Superior temporal gyrus (tissue), 1 donor: ENCODE measurements at regions not wholly inside any gene's neighbourhood (a gene's known extent, or its start where the extent isn't known, plus 50 kb on each side); places are given as distances from the start of the nearest gene placed in this dataset.

Experiments used
- DNase-seq: peaks from one replicate; pipeline ENCODE4 v3.0.0-alpha.2; 2016; ENCODE audit errors: extremely low spot score

- no peak for DNase-seq
Observed at GRCh38 chr1:80444171-80444570, 1356.6 kb upstream of the ADGRL2 start.

- no peak for DNase-seq
Observed at GRCh38 chr1:80441664-80442063, 1359.1 kb upstream of the ADGRL2 start.

- no peak for DNase-seq
Observed at GRCh38 chr1:80436851-80437250, 1363.9 kb upstream of the ADGRL2 start.

DNA sequence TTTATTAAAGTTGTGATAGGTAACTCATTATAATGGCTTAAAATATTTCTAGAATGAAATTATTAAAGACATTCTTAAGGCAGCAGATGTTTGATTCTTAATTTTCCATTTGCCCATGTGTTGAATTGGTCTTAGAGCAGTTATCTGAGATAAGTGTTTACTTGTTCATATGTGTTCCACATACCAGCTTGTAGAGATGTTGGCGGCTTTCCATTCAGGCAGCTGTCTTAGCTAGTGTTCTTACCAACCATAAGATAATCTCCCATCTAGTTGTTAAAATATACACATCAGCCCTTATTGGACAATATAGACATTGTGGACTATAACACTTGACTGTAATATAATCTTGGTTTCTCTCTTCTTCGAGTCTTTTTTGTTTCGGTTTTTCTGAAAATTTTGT, 1372.9 kb upstream of the ADGRL2 start:
- no peak for DNase-seq

DNA sequence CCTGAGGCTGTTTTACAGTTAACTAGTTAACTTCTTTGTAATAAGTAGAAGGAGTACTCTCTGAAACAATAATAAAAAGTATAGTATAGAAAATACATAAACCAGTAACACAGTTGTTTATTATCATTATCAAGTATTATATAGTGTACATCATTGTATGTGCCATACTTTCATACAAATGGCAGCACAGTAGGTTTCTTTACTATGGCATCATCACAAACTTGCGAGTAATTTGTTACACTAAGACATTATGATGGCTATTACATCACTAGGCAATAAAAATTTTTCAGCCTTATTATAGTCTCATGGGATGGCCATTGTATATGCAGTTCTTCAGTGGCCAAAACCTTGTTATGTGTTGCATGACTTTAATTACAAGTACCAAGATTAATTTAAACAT, 1376.5 kb upstream of the ADGRL2 start:
- no peak for DNase-seq

DNA sequence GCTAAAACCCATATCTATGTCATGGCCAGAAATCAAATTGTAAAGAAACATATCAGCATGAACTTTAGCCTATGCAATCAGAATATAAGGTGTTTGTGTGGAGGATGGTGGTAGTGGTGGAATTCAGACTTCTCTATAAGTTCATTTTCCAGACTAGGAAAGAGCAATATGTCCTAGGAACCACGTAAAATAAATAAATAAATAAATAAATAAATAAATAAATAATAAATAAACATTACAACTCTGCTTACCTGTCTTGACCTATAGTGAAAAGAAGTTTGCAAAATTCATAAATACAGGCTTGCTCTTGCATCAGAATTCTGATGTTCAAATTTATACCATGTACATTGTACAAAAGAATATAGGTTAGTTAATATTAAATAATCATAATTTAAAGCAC, 1382.6 kb upstream of the ADGRL2 start:
- no peak for DNase-seq

GRCh38 chr1:80417671-80418070, 1383.1 kb upstream of the ADGRL2 start:
- no peak for DNase-seq

DNA sequence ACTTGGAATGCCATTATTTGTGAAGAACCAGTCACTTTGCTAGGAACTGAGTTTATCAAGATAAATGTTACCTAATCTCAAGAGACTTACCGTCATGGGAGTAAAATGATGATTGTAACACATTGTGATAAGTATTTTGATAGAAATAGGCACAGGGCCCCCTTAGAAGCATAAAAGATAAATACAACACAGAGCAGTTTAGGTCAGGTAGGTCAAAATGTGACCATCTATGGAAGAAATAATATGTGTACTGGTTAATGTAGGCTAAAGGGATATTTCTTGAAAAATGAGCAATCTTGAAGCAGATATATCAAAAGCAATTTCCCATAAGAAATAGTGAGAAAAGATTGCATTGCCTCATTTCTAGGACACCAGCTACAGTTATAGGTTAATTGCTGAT, 1386.8 kb upstream of the ADGRL2 start:
- DNase-seq = no peak

GRCh38 chr1:80410233-80410632, 1390.5 kb upstream of the ADGRL2 start:
- DNase-seq = no peak

GRCh38 chr1:80403471-80403893, 1397.0 kb upstream of the ADGRL4 start:
- DNase-seq = no peak

DNA sequence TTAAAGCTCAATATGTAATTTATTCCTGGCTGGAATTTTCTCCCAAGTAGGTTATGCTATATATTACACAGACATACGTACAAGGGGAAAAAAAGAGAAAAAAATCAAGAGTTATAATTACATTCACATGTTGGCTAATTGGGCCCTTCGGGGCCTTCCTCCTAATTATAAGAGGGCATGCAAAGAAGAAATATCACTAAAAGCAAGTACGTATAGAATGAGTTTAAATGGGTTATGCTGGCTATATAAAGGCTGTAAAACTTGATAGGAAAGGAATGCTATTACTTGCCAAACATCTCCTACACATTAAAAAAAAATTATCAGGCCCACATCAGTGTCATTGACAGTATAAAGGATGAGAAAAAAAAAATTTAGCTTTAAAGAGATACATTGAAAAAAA, 1396.1 kb upstream of the ADGRL4 start:
- no peak for DNase-seq

- DNase-seq = no peak
Observed at GRCh38 chr1:80401757-80402156, 1395.2 kb upstream of the ADGRL4 start.

GRCh38 chr1:80392529-80392928, 1386.0 kb upstream of the ADGRL4 start:
- peak; percentile 24 for DNase-seq

DNA sequence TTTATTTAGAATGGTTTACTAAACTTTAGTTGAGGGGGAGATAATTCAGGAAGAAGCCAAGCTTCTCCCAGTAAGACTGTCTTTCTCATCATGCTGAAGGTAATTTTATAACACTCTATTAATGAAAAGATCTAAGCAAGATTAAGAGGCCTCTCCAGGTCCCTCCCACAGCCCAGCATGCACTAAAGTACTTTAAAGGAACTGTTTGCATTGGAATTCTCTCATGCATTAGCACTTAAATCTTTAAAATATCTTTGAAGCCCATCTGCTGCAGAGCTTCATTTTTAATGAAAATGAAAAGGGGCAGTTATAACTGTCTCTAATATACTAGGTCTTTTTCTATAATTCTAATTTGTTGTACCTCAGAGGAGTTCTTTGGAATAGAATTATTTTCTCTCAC, 1379.1 kb upstream of the ADGRL4 start:
- DNase-seq = no peak

DNA sequence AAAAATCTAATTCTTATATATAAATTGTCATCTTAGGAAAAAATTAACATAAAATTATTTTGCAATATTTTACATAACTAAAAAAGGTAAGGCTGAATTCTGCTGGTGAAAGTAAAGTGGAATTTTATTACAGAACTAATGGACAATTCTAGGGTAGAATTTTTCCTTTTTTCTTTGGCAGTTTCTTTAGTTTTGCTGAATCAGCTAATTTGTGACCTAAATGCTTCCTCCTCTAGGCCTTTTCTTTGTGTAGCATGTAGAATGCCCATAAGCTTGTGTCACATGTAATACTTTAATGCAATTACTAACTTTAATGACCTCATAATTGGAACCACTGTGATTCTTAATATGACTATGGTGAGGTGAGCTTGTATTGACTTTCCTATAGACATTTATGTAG, 1378.4 kb upstream of the ADGRL4 start:
- DNase-seq = no peak

- no peak for DNase-seq
Observed at GRCh38 chr1:80384083-80384830, 1377.7 kb upstream of the ADGRL4 start.

GRCh38 chr1:80375662-80376061, 1369.1 kb upstream of the ADGRL4 start:
- DNase-seq = no peak

GRCh38 chr1:80375109-80375508, 1368.6 kb upstream of the ADGRL4 start:
- DNase-seq = no peak

DNA sequence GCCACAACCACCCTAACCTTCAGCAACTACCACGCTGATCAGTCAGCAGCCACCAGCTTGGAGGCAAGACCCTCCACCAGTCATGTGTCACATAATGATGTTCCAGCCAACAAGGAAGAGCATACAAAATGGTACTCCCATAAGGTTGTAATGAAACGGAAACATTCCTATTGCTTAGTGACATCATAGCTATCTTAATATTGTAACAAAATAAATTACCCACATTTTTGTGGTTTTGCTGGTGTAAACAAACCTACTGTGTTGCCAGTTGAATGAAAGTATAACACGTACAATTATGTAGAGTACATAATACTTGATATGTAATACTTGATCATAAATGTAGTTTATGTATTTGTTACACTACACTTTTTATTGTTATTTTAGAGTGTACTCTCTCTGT, 1363.2 kb upstream of the ADGRL4 start:
- DNase-seq = no peak

DNA sequence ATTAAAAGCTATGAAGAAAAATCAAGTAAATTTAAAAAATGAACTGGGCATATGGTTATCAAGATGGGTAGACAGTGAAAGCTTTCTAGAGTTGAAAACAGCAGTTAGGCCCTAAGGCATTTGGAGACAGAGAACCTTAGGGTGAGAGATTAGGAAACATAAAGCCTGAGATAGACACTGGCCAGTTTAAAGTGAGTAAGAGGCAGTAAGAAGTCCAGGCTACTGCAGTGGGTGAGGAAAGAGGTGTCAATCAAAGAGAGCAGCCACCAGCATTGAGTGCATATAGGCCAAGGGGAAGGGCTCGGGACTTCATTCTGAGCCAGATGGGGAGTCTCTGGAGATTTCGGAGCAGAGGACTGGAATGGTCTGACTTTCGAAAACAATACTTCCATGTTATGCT, 1360.5 kb upstream of the ADGRL4 start:
- DNase-seq = no peak

GRCh38 chr1:80365359-80366021, 1359.0 kb upstream of the ADGRL4 start:
- no peak for DNase-seq

DNA sequence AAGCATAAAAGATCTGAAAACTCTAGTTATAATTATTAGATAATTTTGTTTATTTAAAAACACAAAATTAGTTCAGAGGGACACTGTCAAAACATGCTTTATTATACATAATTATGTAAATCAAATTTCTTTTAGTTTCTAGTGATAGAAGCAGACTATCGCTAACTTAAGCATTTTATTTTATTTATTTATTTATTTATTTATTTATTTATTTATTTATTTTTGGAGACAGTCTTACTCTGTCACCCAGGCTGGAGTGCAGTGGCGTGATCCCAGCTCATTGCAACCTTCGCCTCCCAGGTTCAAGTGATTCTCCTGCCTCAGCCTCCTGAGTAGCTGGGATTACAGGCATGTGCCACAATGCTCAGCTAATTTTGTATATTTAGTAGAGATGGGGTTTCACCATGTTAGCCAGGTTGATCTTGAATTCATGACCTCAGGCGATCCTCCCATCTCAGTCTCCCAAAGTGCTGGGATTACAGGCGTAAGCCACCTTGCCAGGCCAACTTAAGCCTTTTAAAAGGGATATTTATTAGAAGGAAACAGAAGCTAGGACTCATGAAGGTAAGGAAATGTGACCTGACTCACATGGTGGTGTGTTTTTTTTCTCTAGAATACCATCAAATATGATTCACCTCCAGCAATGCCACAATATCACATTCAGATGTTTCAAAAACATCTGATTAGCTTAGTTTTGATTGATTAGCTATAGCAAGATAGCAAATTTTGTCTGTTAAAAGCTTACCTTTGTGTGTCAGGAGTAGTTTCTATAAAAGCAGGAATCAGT, 1357.4 kb upstream of the ADGRL4 start:
- no peak for DNase-seq

DNA sequence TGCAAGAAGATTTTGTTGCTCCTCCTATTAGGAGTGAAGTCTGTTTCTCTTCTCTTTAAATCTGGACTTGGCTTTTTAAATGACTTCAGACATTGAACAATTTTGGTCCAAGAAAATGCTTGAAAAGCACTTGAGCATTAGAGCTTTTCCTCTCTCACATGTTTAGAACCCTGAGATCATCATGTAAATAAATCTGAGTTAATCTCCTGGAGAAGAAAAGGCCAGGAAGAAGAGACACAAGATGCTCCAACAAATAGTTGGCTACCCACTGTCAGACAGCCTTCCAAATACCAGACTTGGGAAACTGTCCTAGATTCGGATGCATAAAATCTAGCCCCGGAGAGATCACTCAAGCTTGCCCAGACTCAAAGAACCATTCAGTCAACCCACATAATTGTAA, 1353.1 kb upstream of the ADGRL4 start:
- DNase-seq = no peak
